GM23338 (cell line): ENCODE measurements at regions not wholly inside any gene's neighbourhood (a gene's known extent, or its start where the extent isn't known, plus 50 kb on each side); places are given as distances from the start of the nearest gene placed in this dataset.

ENCODE experiments used
- ATAC-seq: fragments of 200-7000 bp; cut with Tn5 transposase; 3 replicates; pipeline ENCODE4 v1.9.1; 2020
- DNase-seq: peaks from one replicate; pipeline ENCODE4 v3.0.0-alpha.2; 2015; ENCODE audit warnings: low spot score
- H2AFZ ChIP-seq: fragments of 200-600 bp; sonication (generic); 2 replicates; pipeline ENCODE4 v1.8.0; 2016; ENCODE audit warnings: antibody characterized with exemption, mild to moderate bottlenecking, moderate library complexity
- H3F3A ChIP-seq: fragments of 200-600 bp; sonication (generic); replicated peaks from 2 replicates; pipeline ENCODE4 v1.8.0; 2017; ENCODE audit warnings: antibody characterized with exemption, mixed run types, low read depth
- H3K27ac ChIP-seq: fragments of 200-600 bp; sonication (generic); 2 replicates; pipeline ENCODE4 v1.6.1; 2016; ENCODE audit warnings: low read depth
- H3K27me3 ChIP-seq: fragments of 200-600 bp; sonication (generic); 2 replicates; pipeline ENCODE4 v1.8.0; 2016; ENCODE audit warnings: mild to moderate bottlenecking, mixed run types, moderate library complexity; ENCODE audit not compliant: insufficient read depth
- H3K36me3 ChIP-seq: fragments of 200-600 bp; sonication (generic); 2 replicates; pipeline ENCODE4 v1.8.0; 2016; ENCODE audit warnings: mild to moderate bottlenecking; ENCODE audit not compliant: insufficient read depth
- H3K4me1 ChIP-seq: fragments of 200-600 bp; sonication (generic); 2 replicates; pipeline ENCODE4 v1.8.0; 2016; ENCODE audit warnings: mild to moderate bottlenecking, moderate library complexity; ENCODE audit not compliant: insufficient read depth
- H3K4me2 ChIP-seq: fragments of 200-600 bp; sonication (generic); 2 replicates; pipeline ENCODE4 v1.7.1; 2017; ENCODE audit warnings: mixed run types
- H3K4me3 ChIP-seq: fragments of 200-600 bp; sonication (generic); 2 replicates; pipeline ENCODE4 v1.6.1; 2016; ENCODE audit warnings: mixed run types
- H3K79me2 ChIP-seq: fragments of 200-600 bp; sonication (generic); replicated peaks from 2 replicates; pipeline ENCODE4 v1.8.0; 2017; ENCODE audit warnings: mild to moderate bottlenecking; ENCODE audit not compliant: insufficient read depth
- H3K9me2 ChIP-seq: fragments of 200-600 bp; sonication (generic); 2 replicates; pipeline ENCODE4 v1.8.0; 2017; ENCODE audit not compliant: insufficient read depth
- H4K20me1 ChIP-seq: fragments of 200-600 bp; sonication (generic); replicated peaks from 2 replicates; pipeline ENCODE4 v1.8.0; 2017; ENCODE audit warnings: mild to moderate bottlenecking; ENCODE audit not compliant: insufficient read depth
- H3K27ac Mint-ChIP-seq: 2 replicates; pipeline ENCODE4 v1.8.0; 2020; ENCODE audit warnings: inconsistent platforms, mild to moderate bottlenecking, moderate library complexity, mixed read lengths
- H3K27me3 Mint-ChIP-seq: 3 replicates; pipeline ENCODE4 v1.8.0; 2022; ENCODE audit warnings: low read depth, mild to moderate bottlenecking, moderate library complexity, mixed read lengths, inconsistent platforms; ENCODE audit not compliant: insufficient read depth, poor library complexity
- H3K36me3 Mint-ChIP-seq: 3 replicates; pipeline ENCODE4 v1.8.0; 2021; ENCODE audit warnings: low read depth, mild to moderate bottlenecking, inconsistent platforms, moderate library complexity, mixed read lengths
- H3K4me1 Mint-ChIP-seq: 3 replicates; pipeline ENCODE4 v1.8.0; 2020; ENCODE audit warnings: mild to moderate bottlenecking, inconsistent platforms, mixed read lengths
- H3K4me3 Mint-ChIP-seq: 3 replicates; pipeline ENCODE4 v1.8.0; 2021; ENCODE audit warnings: moderate library complexity, mild to moderate bottlenecking, inconsistent platforms, mixed read lengths
- H3K9me3 Mint-ChIP-seq: 3 replicates; pipeline ENCODE4 v1.8.0; 2020; ENCODE audit warnings: moderate library complexity, mild to moderate bottlenecking, inconsistent platforms, mixed read lengths
- CREB1 ChIP-seq: fragments of 250-450 bp; sonication (Bioruptor Pico); IDR thresholded peaks from 2 replicates; pipeline ENCODE4 v1.5.0; 2020; ENCODE audit warnings: low read depth, mild to moderate bottlenecking, moderate library complexity
- ETS1 ChIP-seq: IDR thresholded peaks from 2 replicates; pipeline ENCODE4 v1.6.1; 2016; ENCODE audit warnings: antibody characterized with exemption
- EZH2 ChIP-seq: fragments of 200-600 bp; sonication (generic); IDR thresholded peaks from one replicate; pipeline ENCODE4 v1.8.0; 2017; ENCODE audit warnings: antibody characterized with exemption, mild to moderate bottlenecking, low read depth; ENCODE audit not compliant: unreplicated experiment
- EZH2phosphoT487 ChIP-seq: fragments of 200-600 bp; sonication (generic); IDR thresholded peaks from one replicate; pipeline ENCODE4 v1.8.1; 2018; ENCODE audit warnings: antibody characterized with exemption; ENCODE audit not compliant: unreplicated experiment
- NANOG ChIP-seq: IDR thresholded peaks from 2 replicates; pipeline ENCODE4 v1.6.1; 2016; ENCODE audit warnings: antibody characterized with exemption, borderline replicate concordance
- ZNF331 ChIP-seq: fragments of 250-450 bp; sonication (Bioruptor Pico); IDR thresholded peaks from 2 replicates; pipeline ENCODE4 v1.5.0; 2020; ENCODE audit warnings: low read depth, mild to moderate bottlenecking, moderate library complexity
- ZNF462 ChIP-seq: fragments of 250-450 bp; sonication (Bioruptor Pico); IDR thresholded peaks from 2 replicates; pipeline ENCODE4 v1.5.0; 2020; ENCODE audit warnings: mild to moderate bottlenecking, moderate library complexity

- TF ChIP-seq ZNF462 (CRISPR knock-in tag): no peak
- TF ChIP-seq EZH2phosphoT487: no peak
- no peak for TF ChIP-seq EZH2
- no peak for TF ChIP-seq NANOG
Measured at GRCh38 chr22:22155146-22155545, 89.4 kb upstream of the VPREB1 start (continued).

DNA sequence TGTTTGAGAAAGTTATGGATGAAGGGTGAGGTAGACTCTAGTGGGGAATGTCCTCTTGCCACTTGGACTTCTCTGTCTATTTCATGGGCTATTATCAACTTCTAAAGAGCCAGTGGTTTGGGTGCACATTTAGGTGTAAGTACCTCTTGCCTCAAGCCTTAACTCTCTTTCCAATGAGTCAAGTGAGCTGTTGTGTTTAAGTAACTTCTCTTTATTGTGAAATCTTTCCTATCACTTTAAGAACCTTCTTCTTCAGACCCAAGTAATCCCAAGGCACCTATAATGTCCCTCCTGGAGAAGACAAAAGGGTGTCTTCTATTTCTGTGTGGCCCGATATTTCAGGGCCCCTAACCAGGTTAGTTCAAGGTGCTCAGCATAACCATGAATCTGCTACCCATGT, 90.5 kb upstream of the VPREB1 start:
- no peaks in the 10 kb centered on the region for H3K36me3 ChIP-seq
- H4K20me1 ChIP-seq: no peaks in the 10 kb centered on the region
- H2AFZ ChIP-seq: no peak overlapping the region
- H3K27me3 Mint-ChIP-seq: peaks cover 93% of the 10 kb centered on the region
- H3K4me1 ChIP-seq: no peaks in the 10 kb centered on the region
- no peaks in the 10 kb centered on the region for H3K9me2 ChIP-seq
- no peak overlapping the region for H3K27ac ChIP-seq
- no peak overlapping the region for H3K4me2 ChIP-seq
- H3K4me3 ChIP-seq: no peak overlapping the region
- no peaks in the 10 kb centered on the region for H3K36me3 Mint-ChIP-seq
- no peaks in the 10 kb centered on the region for H3K79me2 ChIP-seq
- ATAC-seq: no peak
- H3F3A ChIP-seq: no peaks in the 10 kb centered on the region
- H3K4me1 Mint-ChIP-seq: no peaks in the 10 kb centered on the region; the same call in 2 of the 3 replicates
- H3K4me3 Mint-ChIP-seq: no peak overlapping the region
- no peak overlapping the region for H3K27ac Mint-ChIP-seq
- H3K27me3 ChIP-seq: peaks cover 100% of the 10 kb centered on the region
- peaks cover 10% of the 10 kb centered on the region; the same call in 2 of the 3 replicates for H3K9me3 Mint-ChIP-seq
- DNase-seq: no peak
- no peak for TF ChIP-seq ZNF462 (CRISPR knock-in tag)
- no peak for TF ChIP-seq CREB1 (CRISPR knock-in tag)
- no peak for TF ChIP-seq EZH2
- TF ChIP-seq ETS1: no peak
- TF ChIP-seq ZNF331 (CRISPR knock-in tag): no peak
